ENCODE measurements at regions not wholly inside any gene's neighbourhood (a gene's known extent, or its start where the extent isn't known, plus 50 kb on each side); places are given as distances from the start of the nearest gene placed in this dataset.

DNA sequence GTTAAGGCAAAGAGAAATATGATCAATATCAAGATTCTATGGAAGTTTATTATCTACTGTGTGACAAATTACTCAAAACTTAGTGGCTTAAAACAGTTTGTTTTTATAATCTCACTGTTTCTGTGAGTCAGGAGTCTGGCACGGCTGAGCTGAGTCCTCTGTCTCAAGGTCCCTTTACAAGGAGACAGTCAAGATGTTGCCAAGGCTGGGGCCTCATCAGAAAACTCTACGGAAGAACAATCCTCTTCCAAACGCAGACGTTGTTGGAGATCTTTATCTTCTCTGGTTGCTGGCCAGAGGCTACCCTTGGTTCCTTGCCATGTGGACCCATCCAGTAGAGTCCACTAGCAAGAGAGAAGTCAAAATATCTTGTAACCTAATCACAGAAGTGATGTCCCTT lies 100.6 kb upstream of the CCND2 start:
- no peak for FAIRE-seq

DNA sequence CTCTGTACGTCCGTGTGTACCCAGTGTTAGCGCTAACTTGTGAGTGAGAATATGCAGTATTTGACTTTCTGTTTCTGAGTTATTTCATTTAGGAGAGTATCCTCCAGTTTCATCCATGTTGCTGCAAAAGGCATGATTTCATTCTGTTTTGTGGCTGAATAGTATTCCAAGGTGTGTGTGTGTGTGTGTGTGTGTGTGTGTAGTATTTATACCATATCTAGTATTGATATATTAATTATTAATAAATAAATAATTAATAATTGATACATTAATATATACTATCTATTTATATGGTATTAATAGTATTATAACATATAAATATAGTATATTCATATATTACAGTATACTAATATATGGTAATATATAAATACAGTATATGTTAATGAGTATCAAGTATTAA lies 101.8 kb upstream of the CCND2 start:
- no peaks in the 10 kb centered on the region for H3K36me3 ChIP-seq (ENCODE audit: control insufficient read depth in 2 of 2, extremely low read depth in 1 of 2, insufficient read depth in 2 of 2, low read length in 2 of 2)
- TF ChIP-seq MYC (IDR thresholded peaks at IDR 0.05; ENCODE audit: low read depth, low read length) (no peak), EZH2 (IDR thresholded peaks at IDR 0.05; ENCODE audit: borderline replicate concordance, low read depth, low read length, severe bottlenecking) (no peak), POLR2AphosphoS5 (IDR thresholded peaks at IDR 0.05; ENCODE audit: insufficient read depth, low read depth, low read length) (no peak), JUN (IDR thresholded peaks at IDR 0.05; ENCODE audit: borderline replicate concordance, insufficient read depth, insufficient read length, low read depth) (no peak)
- no peak overlapping the region for H3K27ac ChIP-seq (ENCODE audit: insufficient read depth, low read depth, low read length)
- no peaks in the 10 kb centered on the region for H3K4me1 ChIP-seq (ENCODE audit: control insufficient read depth, extremely low read depth, insufficient read depth, low read length)
- dilution Hi-C loops (cut with MboI; ENCODE audit: extremely low pct_ligation_motif_present, low sequenced_read_pairs) (no loop called here), intact Hi-C loops (cut with micrococcal nuclease) (no loop called here)
- FAIRE-seq (no peak), DNase-seq (ENCODE audit: low read depth, low spot score) (no peak)
- no peak overlapping the region for H3K4me2 ChIP-seq (ENCODE audit: insufficient read depth, low read length)
- POLR2A ChIA-PET = no interaction called here
- CTCF ChIA-PET = no interaction called here
- H4K20me1 ChIP-seq (replicated peaks; ENCODE audit: control insufficient read depth, extremely low read depth, insufficient read depth, low read length) = no peaks in the 10 kb centered on the region
- no peak overlapping the region for H2AFZ ChIP-seq (ENCODE audit: low read depth, low read length)
- BruUV-seq (replicated peaks) = no TSS peak
- H3K4me3 ChIP-seq (replicated peaks in 1 of 3; ENCODE audit: insufficient read depth in 1 of 3, low read depth in 1 of 3, low read length in 3 of 3) = no peak overlapping the region
- H3K79me2 ChIP-seq (ENCODE audit: control insufficient read depth, insufficient read depth, low read length) = no peaks in the 10 kb centered on the region
- H3K9ac ChIP-seq (replicated peaks; ENCODE audit: extremely low read depth, insufficient read depth, low read length) = no peak overlapping the region
- H3K9me1 ChIP-seq (replicated peaks; ENCODE audit: control insufficient read depth, extremely low read depth, insufficient read depth, low read length) = no peaks in the 10 kb centered on the region
- H3K9me3 ChIP-seq (replicated peaks; ENCODE audit: control insufficient read depth, insufficient read depth, low read length) = no peaks in the 10 kb centered on the region
- no peaks in the 10 kb centered on the region for H3K27me3 ChIP-seq (ENCODE audit: control insufficient read depth in 2 of 2, insufficient read depth in 2 of 2, low read length in 2 of 2)

More for the DNA sequence above, 100.6 kb upstream of the CCND2 start:
- no peak overlapping the region for H3K4me2 ChIP-seq (ENCODE audit: insufficient read depth, low read length)
- no peak for TF ChIP-seq EZH2 (IDR thresholded peaks at IDR 0.05; ENCODE audit: borderline replicate concordance, low read depth, low read length, severe bottlenecking)
- TF ChIP-seq, protein P1, sequence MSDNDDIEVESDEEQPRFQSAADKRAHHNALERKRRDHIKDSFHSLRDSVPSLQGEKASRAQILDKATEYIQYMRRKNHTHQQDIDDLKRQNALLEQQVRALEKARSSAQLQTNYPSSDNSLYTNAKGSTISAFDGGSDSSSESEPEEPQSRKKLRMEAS (IDR thresholded peaks at IDR 0.05; ENCODE audit: insufficient read depth, insufficient read length) = no peak
- TF ChIP-seq GATA2 (IDR thresholded peaks at IDR 0.05; ENCODE audit: insufficient read depth, insufficient read length, low read depth, low read length) = peak; percentile 20
- no TSS peak for BruUV-seq (replicated peaks)
- no peaks in the 10 kb centered on the region for H3K79me2 ChIP-seq (ENCODE audit: control insufficient read depth, insufficient read depth, low read length)
- H4K20me1 ChIP-seq (replicated peaks; ENCODE audit: control insufficient read depth, extremely low read depth, insufficient read depth, low read length) = no peaks in the 10 kb centered on the region
- dilution Hi-C loops (cut with MboI; ENCODE audit: extremely low pct_ligation_motif_present, low sequenced_read_pairs) = no loop called here
- no peak overlapping the region for H3K27ac ChIP-seq (ENCODE audit: insufficient read depth, low read depth, low read length)
- H3K9me1 ChIP-seq (replicated peaks; ENCODE audit: control insufficient read depth, extremely low read depth, insufficient read depth, low read length) = no peaks in the 10 kb centered on the region
- no peak overlapping the region for H3K4me3 ChIP-seq (replicated peaks in 1 of 3; ENCODE audit: insufficient read depth in 1 of 3, low read depth in 1 of 3, low read length in 3 of 3)
- H3K36me3 ChIP-seq (ENCODE audit: control insufficient read depth in 2 of 2, extremely low read depth in 1 of 2, insufficient read depth in 2 of 2, low read length in 2 of 2) = no peaks in the 10 kb centered on the region
- H3K9ac ChIP-seq (replicated peaks; ENCODE audit: extremely low read depth, insufficient read depth, low read length) = no peak overlapping the region
- no peaks in the 10 kb centered on the region for H3K9me3 ChIP-seq (replicated peaks; ENCODE audit: control insufficient read depth, insufficient read depth, low read length)
- H2AFZ ChIP-seq (ENCODE audit: low read depth, low read length) = no peak overlapping the region
- no peaks in the 10 kb centered on the region for H3K4me1 ChIP-seq (ENCODE audit: control insufficient read depth, extremely low read depth, insufficient read depth, low read length)
- H3K27me3 ChIP-seq (ENCODE audit: control insufficient read depth in 2 of 2, insufficient read depth in 2 of 2, low read length in 2 of 2) = no peaks in the 10 kb centered on the region
- ChIA-PET POLR2A (no interaction called here), CTCF (no interaction called here)
- intact Hi-C loops (cut with micrococcal nuclease) = no loop called here
- no peak for DNase-seq (ENCODE audit: low read depth, low spot score)

All from endothelial cell of umbilical vein (primary cell).